NCI-H2196 treated with DMSO at 0.1 percent for 48 hours (cell line): ENCODE measurements at regions not wholly inside any gene's neighbourhood (a gene's known extent, or its start where the extent isn't known, plus 50 kb on each side); places are given as distances from the start of the nearest gene placed in this dataset.
"Not testable (repeated sequence)": the region's sequence is repeated elsewhere in the genome, so short reads cannot be mapped to it uniquely, and the experiment has no call there.

Source experiments
- DNase-seq: peaks from one replicate; lab custom pipeline; 2025; ENCODE audit not compliant: unreplicated experiment; lab: John Stamatoyannopoulos, UW

- DNase-seq, result no peak
Observed at GRCh38 chr17:20896153-20896649, 146.6 kb downstream of the USP22 start.

DNA sequence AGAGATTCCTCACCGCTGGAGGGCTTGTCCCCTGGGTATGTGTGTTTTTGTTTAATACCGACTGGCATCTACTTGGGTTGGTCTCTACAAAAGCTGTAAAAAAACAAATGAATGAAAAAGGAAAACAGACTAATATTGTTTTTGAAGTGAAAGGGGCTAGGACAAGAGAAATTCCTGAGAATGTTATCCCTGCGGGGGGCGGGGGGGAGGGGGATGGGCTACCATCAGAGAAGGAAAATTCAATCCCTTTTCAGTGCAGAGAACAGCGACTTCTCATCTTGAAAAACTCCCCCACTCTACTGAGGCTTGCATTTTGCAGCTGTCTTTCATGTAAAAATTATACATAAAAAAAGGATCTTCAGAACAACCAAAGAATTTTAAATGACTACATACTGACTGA, 144.1 kb downstream of the USP22 start:
- peak; percentile 2 for DNase-seq

DNA sequence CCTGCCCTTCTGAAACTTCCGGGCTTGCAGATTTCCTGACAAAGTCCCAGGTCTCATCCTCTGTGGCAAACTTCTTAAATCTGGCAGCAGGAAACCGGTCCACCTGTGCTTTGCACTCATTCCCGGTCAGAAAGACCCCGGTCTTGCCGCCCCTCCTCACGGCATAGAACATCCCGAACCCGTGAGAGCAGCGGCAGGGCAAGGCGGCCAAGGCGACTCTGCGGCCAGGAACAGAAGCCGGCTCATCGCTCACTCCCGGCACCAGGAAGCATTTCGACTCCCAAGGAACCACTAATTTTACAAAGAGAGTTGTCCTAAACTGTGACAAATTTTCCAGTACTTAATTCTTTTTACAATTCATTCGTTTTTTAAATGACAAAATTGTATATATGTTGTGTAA, 140.3 kb downstream of the USP22 start:
- DNase-seq, result not testable (repeated sequence)

- DNase-seq, result not testable (repeated sequence)
Observed at GRCh38 chr17:20903549-20903948, 139.3 kb downstream of the USP22 start.

GRCh38 chr17:20908313-20909267, 134.2 kb downstream of the USP22 start:
- peak; percentile 55 for DNase-seq

DNA sequence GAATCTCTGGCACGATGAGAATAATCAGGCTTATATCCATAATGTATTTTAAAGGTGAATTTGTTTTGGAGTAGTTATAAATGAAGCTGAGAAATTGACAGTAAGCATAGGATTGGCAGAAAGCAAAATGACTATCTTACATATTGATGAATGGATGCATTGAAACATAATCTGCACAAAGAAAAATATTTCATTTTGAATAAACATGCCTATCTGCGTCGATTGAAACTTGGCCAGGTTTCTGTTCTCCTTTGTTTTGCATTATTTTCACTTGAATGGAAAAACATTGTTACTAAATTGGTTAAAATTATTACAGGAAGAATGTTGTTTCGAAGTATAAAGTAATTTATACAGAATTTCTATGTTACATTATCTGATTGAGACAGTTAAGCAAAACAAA, 128.2 kb downstream of the USP22 start:
- DNase-seq, result no peak

DNA sequence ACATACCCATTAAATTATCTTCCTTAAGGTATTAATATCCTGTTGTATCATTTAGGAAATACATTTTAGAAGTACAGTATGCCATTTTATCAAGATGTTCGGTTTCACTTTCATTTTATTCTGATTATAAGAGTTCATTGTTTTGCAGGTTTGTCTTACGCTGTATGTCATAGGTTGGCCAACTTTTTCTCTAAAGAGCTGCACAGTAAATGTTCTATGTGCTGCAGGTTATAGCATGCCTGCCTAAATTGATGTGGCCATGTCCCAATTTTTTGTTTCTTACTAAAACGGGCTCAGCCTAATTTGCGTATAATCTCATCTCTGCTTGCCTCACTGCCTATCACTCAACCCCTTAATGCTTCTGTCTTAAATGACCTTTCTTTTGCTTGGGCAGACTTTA, 126.4 kb downstream of the USP22 start:
- DNase-seq, result no peak

- DNase-seq, result not testable (repeated sequence)
Observed at GRCh38 chr17:20917610-20918306, 125.1 kb downstream of the USP22 start.

GRCh38 chr17:20920095-20920814, 122.6 kb downstream of the USP22 start:
- DNase-seq, result no peak

- no peak for DNase-seq
Observed at GRCh38 chr17:20920815-20921199, 122.0 kb downstream of the USP22 start.

- no peak for DNase-seq
Observed at GRCh38 chr17:20922128-20922670, 120.6 kb downstream of the USP22 start.

DNA sequence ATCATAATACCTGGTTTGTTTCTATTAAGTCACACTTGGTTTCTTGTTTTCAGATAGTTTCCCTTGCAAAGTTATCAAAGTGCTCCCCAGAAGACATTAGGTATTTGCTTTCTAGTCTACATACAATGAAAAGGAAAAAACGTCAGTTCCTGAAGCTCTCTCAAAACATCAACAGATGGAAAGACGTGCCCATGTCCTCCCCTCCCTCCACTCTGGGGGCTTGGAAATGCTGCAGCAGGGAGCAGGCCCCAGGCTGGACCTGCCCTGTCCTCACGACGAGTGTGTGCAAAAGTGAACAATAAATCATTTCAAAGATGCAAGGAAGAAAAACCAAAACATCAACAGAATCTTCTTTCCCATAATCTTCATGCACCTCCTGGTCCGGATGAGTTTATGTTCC, 118.5 kb downstream of the USP22 start:
- no peak for DNase-seq

DNA sequence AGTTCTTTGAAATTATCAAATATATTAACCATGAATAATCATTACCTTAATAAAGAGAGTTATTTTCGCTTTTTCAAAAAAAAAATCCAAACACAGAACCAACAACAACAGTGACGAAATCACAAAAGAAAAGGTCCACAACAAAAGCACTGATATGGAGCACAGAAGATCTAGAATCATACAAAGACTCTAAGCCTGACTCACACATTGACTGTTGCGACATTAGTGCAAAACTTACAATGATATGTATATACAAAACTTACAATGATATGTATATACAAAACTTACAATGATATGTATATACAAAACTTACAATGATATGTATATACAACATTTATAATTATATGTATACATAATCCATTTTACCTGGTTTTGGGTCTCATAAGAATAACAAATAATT, 117.7 kb downstream of the USP22 start:
- DNase-seq, result no peak

DNA sequence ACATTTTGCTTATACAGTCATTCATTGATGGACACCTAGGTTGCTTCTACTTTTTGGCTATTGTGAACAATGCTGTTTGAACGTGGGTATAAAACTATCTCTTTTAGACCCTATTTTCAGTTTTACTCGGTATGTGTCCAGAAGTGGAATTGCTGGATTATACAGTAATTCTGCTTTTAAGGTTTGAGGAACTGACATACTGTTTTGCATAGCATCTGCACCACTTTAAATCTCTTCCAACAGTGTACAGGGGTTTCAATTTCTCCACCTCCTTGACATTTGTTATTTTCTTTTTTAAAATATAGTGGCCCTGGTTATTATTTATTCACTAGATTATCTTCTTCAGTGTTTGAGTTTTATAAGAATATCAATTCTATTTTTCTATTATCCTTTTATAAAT, 116.9 kb downstream of the USP22 start:
- DNase-seq, result no peak

- DNase-seq, result no peak
Observed at GRCh38 chr17:20926532-20926931, 116.3 kb downstream of the USP22 start.

DNA sequence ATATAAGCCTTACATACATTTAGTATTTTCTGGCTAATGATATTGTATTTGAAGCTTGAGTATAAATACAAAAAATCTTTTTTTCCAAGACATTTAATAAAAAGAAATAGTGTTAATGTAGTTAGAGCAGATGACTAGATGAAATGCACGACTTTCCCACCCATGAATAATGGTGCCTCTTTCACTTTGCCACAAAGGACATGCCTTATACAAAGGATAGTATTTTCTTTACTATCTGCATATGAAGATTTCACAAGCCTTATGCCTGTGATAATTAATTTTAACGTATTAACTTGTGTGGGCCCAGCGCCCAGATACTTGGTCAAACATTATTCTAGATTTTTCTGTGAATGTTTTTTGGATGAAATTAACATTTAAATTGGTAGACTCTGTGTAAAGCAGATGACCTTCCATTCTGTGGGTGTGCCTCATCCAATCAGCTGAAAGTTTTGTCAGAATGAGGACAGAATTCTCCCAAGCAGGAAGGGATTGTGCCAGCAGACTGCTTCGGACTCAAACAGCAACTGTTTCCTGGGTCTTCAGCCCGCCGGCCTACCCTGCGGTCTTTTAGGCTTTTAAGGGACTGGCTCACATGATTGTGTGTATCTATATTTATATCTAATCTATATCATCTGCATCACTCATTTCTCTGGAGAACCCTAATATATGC, 115.4 kb downstream of the USP22 start:
- no peak for DNase-seq

DNA sequence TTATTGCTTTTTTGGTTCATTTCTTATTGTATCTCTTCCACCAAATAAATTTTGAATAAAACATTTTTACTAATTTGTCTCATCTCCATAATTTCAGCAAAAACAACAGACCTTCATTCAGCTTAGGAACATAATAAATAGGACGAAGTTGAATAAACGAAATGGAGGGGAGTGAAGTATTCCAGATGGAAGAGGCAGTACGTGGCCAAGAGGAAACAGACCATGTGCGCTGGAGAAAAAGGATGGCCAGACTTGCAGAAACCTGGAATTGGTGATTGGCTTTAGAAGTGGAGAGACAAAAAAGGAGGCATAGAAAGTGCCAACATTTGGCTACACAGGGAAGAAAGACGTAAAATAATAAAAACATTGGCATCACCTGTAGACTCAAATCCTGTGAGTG, 113.5 kb downstream of the USP22 start:
- no peak for DNase-seq

- DNase-seq, result no peak
Observed at GRCh38 chr17:20930081-20930760, 112.6 kb downstream of the USP22 start.

DNA sequence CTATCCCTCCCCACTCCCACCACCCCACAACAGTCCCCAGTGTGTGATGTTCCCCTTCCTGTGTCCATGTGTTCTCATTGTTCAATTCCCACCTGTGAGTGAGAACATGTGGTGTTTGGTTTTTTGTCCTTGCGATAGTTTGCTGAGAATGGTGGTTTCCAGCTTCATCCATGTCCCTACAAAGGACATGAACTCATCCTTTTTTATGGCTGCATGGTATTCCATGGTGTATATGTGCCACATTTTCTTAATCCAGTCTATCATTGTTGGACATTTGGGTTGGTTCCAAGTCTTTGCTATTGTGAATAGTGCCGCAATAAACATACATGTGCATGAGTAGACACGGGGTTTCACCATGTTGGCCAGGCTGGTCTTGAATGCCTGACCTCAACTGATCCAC, 109.8 kb downstream of the USP22 start:
- DNase-seq, result not testable (repeated sequence)

- no peak for DNase-seq
Observed at GRCh38 chr17:20934288-20934687, 108.5 kb downstream of the USP22 start.
